B cell (primary cell): ENCODE measurements at regions not wholly inside any gene's neighbourhood (a gene's known extent, or its start where the extent isn't known, plus 50 kb on each side); places are given as distances from the start of the nearest gene placed in this dataset.

Experiments used
- ATAC-seq: fragments of 200-7000 bp; cut with Tn5 transposase; one replicate; pipeline ENCODE4 v1.10.0; 2021; ENCODE audit warnings: low read depth, mild to moderate bottlenecking, moderate number of reproducible peaks, moderate library complexity
- CTCF ChIA-PET: fragments of 350-600 bp; sonication (Branson Sonifier 250); formaldehyde crosslinking; loops from one replicate; lab custom pipeline; 2021; ENCODE audit warnings: antibody characterized with exemption, inconsistent platforms; lab: Charles Lee
- POLR2A ChIA-PET: fragments of 350-600 bp; sonication (Branson Sonifier 250); formaldehyde crosslinking; loops from one replicate; lab custom pipeline; 2021; ENCODE audit warnings: antibody characterized with exemption; lab: Charles Lee
- DNase-seq: peaks from one replicate; pipeline ENCODE4 v3.0.0; 2013
- H2AFZ ChIP-seq: 2 replicates; pipeline ENCODE4 v1.6.1; 2012; ENCODE audit warnings: mild to moderate bottlenecking, low read depth, low read length; ENCODE audit not compliant: insufficient read depth, poor library complexity, severe bottlenecking
- H3K27ac ChIP-seq, 2 donors: 1 replicate in 1 of 2; 2 replicates in 1 of 2; pipeline ENCODE4 v1.5.1; 2012 to 2013; ENCODE audit warnings: low read length in 2 of 2, mild to moderate bottlenecking in 2 of 2, moderate library complexity in 1 of 2
- H3K27me3 ChIP-seq, 4 experiments: fragments of 200-600 bp in 1 of 4; sonication (generic) in 1 of 4; replicated peaks in 1 of 4; 1 replicate in 2 of 4; 2 replicates in 2 of 4; pipeline versions ENCODE4 v1.6.1 to v1.7.0; 2013 to 2016; ENCODE audit warnings: low read length in 3 of 4, mild to moderate bottlenecking in 2 of 4, mixed read lengths in 1 of 4, moderate library complexity in 1 of 4; ENCODE audit not compliant: insufficient read depth in 4 of 4, control insufficient read depth in 3 of 4; ENCODE audit errors: control extremely low read depth in 1 of 4
- H3K36me3 ChIP-seq, 2 experiments: replicated peaks in 1 of 2; 1 replicate in 1 of 2; 2 replicates in 1 of 2; pipeline versions ENCODE4 v1.6.1 to v1.7.1; 2013; ENCODE audit warnings: low read length in 1 of 2; ENCODE audit not compliant: insufficient read depth in 2 of 2, control insufficient read depth in 1 of 2; ENCODE audit errors: control extremely low read depth in 1 of 2, extremely low read depth in 1 of 2
- H3K4me1 ChIP-seq, 2 donors: fragments of 200-600 bp in 1 of 2; sonication (generic) in 1 of 2; 1 replicate in 1 of 2; 2 replicates in 1 of 2; pipeline versions ENCODE4 v1.5.1 to v1.6.1; 2013 to 2017; ENCODE audit warnings: low read length in 2 of 2; ENCODE audit not compliant: control insufficient read depth in 2 of 2, insufficient read depth in 2 of 2
- H3K4me2 ChIP-seq: replicated peaks from 2 replicates; pipeline ENCODE3; 2012; ENCODE audit warnings: mild to moderate bottlenecking, low read depth, low read length; ENCODE audit not compliant: poor library complexity, severe bottlenecking
- H3K4me3 ChIP-seq, 5 experiments: fragments of 200-600 bp in 1 of 5; sonication (generic) in 1 of 5; 1 replicate in 3 of 5; 2 replicates in 2 of 5; pipeline versions ENCODE4 v1.5.1 to v1.7.0; 2011 to 2016; ENCODE audit warnings: low read length in 4 of 5, mild to moderate bottlenecking in 4 of 5, low read depth in 2 of 5, control low read depth in 1 of 5, moderate library complexity in 1 of 5; ENCODE audit not compliant: insufficient read depth in 1 of 5; ENCODE audit errors: control extremely low read depth in 1 of 5, extremely low read depth in 1 of 5
- H3K79me2 ChIP-seq: fragments of 200-600 bp; sonication (generic); one replicate; pipeline ENCODE4 v1.6.0; 2016; ENCODE audit warnings: low read length; ENCODE audit not compliant: control insufficient read depth, insufficient read depth
- H3K9ac ChIP-seq: fragments of 200-600 bp; sonication (generic); 2 replicates; pipeline ENCODE4 v1.6.1; 2017; ENCODE audit warnings: mild to moderate bottlenecking, low read length, moderate library complexity
- H3K9me3 ChIP-seq, 3 donors: one replicate each; pipeline versions ENCODE4 v1.6.1 to v1.7.1; 2013; ENCODE audit warnings: low read length in 2 of 3; ENCODE audit not compliant: control insufficient read depth in 2 of 3, insufficient read depth in 1 of 3; ENCODE audit errors: control extremely low read depth in 1 of 3
- H4K20me1 ChIP-seq: 2 replicates; pipeline ENCODE4 v1.6.0; 2012; ENCODE audit warnings: mild to moderate bottlenecking, low read length; ENCODE audit not compliant: insufficient read depth, control insufficient read depth, poor library complexity, severe bottlenecking
- H3K27ac Mint-ChIP-seq: one replicate; pipeline ENCODE4 v1.8.0; 2021; ENCODE audit warnings: mixed read lengths
- H3K27me3 Mint-ChIP-seq: one replicate; pipeline ENCODE4 v1.8.0; 2021; ENCODE audit warnings: mixed read lengths
- H3K4me1 Mint-ChIP-seq: one replicate; pipeline ENCODE4 v1.8.0; 2021; ENCODE audit warnings: mixed read lengths
- H3K4me3 Mint-ChIP-seq: one replicate; pipeline ENCODE4 v1.8.0; 2021; ENCODE audit warnings: mixed read lengths
- H3K9me3 Mint-ChIP-seq: one replicate; pipeline ENCODE4 v1.8.0; 2022; ENCODE audit warnings: mixed read lengths; ENCODE audit not compliant: insufficient read depth
- EZH2 ChIP-seq: IDR thresholded peaks from 2 replicates; pipeline ENCODE4 v1.6.1; 2012; ENCODE audit warnings: borderline replicate concordance, low read depth, mild to moderate bottlenecking, moderate library complexity, low read length; ENCODE audit not compliant: insufficient read depth, poor library complexity, severe bottlenecking
- WGBS: methylation state at CpG from one replicate; pipeline ENCODE4 v1.1.5; 2013; ENCODE audit warnings: missing lambda C conversion rate; ENCODE audit not compliant: insufficient coverage; 5-methylcytosine and 5-hydroxymethylcytosine counted together
- intact Hi-C: fragments of 100-400 bp; cut with micrococcal nuclease; formaldehyde crosslinking; loops from one replicate; pipeline ENCODE4 v1.10.0; 2022
- TF ChIP-seq, protein P1 (sequence below): fragments of 200-600 bp; IDR thresholded peaks from one replicate; pipeline ENCODE4 v1.8.0; 2022; ENCODE audit warnings: antibody characterized with exemption, mild to moderate bottlenecking

GRCh38 chr11:79686703-79687419, 246.0 kb upstream of the TENM4 start:
- Histone ChIP-seq H4K20me1 (no peaks in the 10 kb centered on the region), H3K9ac (no peak overlapping the region), H2AFZ (no peak overlapping the region), H3K4me1 (no peaks in the 10 kb centered on the region), H3K36me3 (no peaks in the 10 kb centered on the region), H3K27me3 (no peaks in the 10 kb centered on the region), H3K27ac (no peak overlapping the region), H3K9me3 (no peaks in the 10 kb centered on the region), H3K4me2 (no peak overlapping the region), H3K4me3 (no peak overlapping the region), H3K79me2 (no peaks in the 10 kb centered on the region)
- H3K27me3 Mint-ChIP-seq: peaks cover 3% of the 10 kb centered on the region
- ChIA-PET CTCF (no interaction called here), POLR2A (no interaction called here)
- no peak overlapping the region for H3K4me3 Mint-ChIP-seq
- H3K9me3 Mint-ChIP-seq: no peaks in the 10 kb centered on the region
- no peak for ATAC-seq
- TF ChIP-seq, protein P1, sequence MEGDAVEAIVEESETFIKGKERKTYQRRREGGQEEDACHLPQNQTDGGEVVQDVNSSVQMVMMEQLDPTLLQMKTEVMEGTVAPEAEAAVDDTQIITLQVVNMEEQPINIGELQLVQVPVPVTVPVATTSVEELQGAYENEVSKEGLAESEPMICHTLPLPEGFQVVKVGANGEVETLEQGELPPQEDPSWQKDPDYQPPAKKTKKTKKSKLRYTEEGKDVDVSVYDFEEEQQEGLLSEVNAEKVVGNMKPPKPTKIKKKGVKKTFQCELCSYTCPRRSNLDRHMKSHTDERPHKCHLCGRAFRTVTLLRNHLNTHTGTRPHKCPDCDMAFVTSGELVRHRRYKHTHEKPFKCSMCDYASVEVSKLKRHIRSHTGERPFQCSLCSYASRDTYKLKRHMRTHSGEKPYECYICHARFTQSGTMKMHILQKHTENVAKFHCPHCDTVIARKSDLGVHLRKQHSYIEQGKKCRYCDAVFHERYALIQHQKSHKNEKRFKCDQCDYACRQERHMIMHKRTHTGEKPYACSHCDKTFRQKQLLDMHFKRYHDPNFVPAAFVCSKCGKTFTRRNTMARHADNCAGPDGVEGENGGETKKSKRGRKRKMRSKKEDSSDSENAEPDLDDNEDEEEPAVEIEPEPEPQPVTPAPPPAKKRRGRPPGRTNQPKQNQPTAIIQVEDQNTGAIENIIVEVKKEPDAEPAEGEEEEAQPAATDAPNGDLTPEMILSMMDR: no peak
- TF ChIP-seq EZH2: no peak
- H3K27ac Mint-ChIP-seq: no peak overlapping the region
- no peaks in the 10 kb centered on the region for H3K4me1 Mint-ChIP-seq
- DNase-seq: no peak
- intact Hi-C loops: no loop called here
- 80% methylated on average over 1 of the region's 5 CpGs for WGBS

GRCh38 chr11:79683930-79684329, 243.1 kb upstream of the TENM4 start:
- Mint-ChIP-seq H3K4me3 (no peak overlapping the region), H3K4me1 (no peaks in the 10 kb centered on the region), H3K27me3 (peaks cover 3% of the 10 kb centered on the region), H3K9me3 (no peaks in the 10 kb centered on the region), H3K27ac (no peak overlapping the region)
- intact Hi-C loops: no loop called here
- no peaks in the 10 kb centered on the region for H4K20me1 ChIP-seq
- TF ChIP-seq EZH2: no peak
- TF ChIP-seq, protein P1: no peak
- CTCF ChIA-PET: no interaction called here
- no peak overlapping the region for H3K27ac ChIP-seq
- H3K79me2 ChIP-seq: no peaks in the 10 kb centered on the region
- H3K9me3 ChIP-seq: no peaks in the 10 kb centered on the region
- no peak overlapping the region for H3K4me3 ChIP-seq
- H3K9ac ChIP-seq: no peak overlapping the region
- no peaks in the 10 kb centered on the region for H3K4me1 ChIP-seq
- H2AFZ ChIP-seq: no peak overlapping the region
- H3K27me3 ChIP-seq: no peaks in the 10 kb centered on the region
- POLR2A ChIA-PET: no interaction called here
- no peak overlapping the region for H3K4me2 ChIP-seq
- DNase-seq (no peak), ATAC-seq (no peak)
- no CpG with 5 or more reads among the region's 1 CpG for WGBS
- no peaks in the 10 kb centered on the region for H3K36me3 ChIP-seq
